Anterior cingulate cortex (tissue), 58 donors: ENCODE measurements at regions not wholly inside any gene's neighbourhood (a gene's known extent, or its start where the extent isn't known, plus 50 kb on each side); places are given as distances from the start of the nearest gene placed in this dataset.
"Not testable (repeated sequence)": the region's sequence is repeated elsewhere in the genome, so short reads cannot be mapped to it uniquely, and the experiment has no call there.

Experiments used
- DNase-seq, 58 donors: peaks; one replicate each; lab custom pipeline; 2025; lab: John Stamatoyannopoulos, UW

- no peak for DNase-seq
These were observed 240.7 kb upstream of the ARHGEF26 start for GRCh38 chr3:153880493-153880892.

GRCh38 chr3:153881201-153881600 lies 240.0 kb upstream of the ARHGEF26 start:
- no peak for DNase-seq

- DNase-seq, result no peak
These were observed 235.8 kb upstream of the ARHGEF26 start for GRCh38 chr3:153885359-153885758.

DNA sequence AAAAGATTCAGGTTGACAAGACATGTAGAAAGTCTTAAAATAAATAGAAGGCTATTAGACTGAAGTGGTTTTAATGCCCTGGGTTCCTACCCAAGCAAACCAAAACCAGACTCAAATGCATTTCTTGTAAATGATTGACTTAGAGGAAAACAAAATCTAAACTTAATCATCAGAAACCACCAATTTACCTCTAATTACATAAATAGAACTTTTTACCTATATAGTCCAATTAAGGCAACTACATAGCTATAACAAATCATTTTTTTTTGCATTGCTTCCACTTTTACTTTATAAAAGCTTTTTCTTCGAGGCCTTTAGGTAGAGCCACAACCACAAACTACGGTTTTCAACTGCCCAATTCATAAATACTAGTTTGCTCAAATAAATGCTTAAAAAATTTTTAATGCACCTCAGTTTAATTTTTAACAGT lies 231.3 kb upstream of the ARHGEF26 start:
- no peak for DNase-seq

DNA sequence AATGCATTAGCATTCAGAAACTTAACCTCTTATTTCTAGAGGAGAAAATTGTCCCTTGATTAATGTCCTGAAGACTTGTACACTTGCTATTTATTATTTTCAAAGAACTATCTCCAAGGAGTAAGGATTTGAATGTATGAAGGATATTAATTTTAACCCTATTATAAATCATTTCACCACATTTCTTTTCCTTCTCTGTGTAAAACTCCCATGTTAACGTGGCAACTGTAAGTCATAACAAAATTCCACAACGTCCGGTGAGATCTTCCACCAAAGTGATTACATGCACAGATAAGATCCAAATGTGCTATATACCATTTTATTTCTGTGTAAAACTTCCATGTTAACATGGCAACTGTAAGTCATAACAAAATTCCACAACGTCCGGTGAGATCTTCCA lies 229.1 kb upstream of the ARHGEF26 start:
- DNase-seq, result no peak

- DNase-seq, result no peak
These were observed 226.3 kb upstream of the ARHGEF26 start for GRCh38 chr3:153894857-153895256.

DNA sequence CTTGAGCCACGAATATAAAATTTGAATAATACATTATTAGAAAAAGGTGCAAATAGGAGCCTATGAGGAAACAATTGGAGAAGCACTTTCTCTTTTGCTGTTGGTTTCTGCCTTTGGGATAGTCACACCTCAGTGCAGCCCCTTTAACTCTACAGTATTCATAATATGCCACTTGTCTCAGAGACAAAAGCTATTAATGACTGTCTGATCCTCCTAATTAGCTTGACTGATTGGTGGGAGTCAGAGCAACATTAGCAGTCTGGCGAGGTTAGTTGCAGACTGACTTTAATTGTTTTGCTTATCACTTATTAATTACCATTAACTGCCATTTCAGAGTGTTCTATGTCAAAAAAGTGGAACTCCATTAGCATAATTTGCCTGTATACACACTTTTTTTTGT lies 225.0 kb upstream of the ARHGEF26 start:
- DNase-seq, result no peak

DNA sequence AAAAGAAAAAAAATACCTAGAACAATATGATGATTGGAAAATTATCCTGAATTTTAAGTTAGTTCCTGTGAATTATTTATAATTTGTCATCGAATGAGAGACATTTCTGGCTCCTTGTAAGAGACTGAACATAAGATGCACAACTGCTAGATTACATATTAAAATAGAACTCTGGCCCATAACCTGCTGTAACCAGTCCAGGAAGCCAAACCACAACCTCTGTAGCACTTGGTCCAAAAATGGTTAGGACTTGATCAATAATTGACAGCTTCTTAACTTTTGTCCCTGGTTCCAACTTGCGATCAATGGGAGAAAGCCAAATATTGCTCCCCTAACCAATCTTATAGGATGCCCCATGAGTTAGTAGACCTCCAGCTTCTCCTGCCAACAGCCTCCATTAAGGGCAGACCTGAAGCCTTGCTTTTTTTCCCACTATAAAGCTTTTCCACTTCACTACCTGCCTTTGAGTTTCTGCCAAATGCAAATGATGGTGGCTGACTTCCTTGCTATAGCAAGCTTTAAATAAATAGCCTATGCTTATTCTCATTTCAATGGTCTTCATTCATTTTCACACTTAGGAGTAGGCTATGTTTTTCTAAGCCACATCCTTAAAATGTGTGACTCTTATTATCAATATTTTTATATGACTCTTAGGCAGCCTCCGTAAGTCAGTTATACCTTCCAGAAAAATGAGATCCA lies 224.0 kb upstream of the ARHGEF26 start:
- no peak for DNase-seq

DNA sequence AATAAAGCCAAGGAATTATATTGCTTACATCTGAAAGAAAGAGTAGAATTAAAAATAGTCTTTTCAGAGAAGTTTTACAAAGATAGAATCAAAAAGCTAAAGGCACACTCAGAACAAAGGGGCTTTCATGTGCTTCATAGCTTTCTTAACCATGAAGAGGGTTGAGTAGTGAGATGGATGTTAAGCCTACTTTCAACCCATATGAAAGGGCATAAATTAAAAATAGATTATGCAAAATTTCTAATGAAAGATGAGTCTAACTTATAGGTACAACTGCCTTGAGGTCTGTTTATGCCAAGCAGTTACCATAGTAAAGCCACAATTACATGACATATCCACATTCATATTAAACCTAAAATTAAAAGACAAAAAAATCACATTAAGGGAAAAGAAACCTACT lies 223.3 kb upstream of the ARHGEF26 start:
- DNase-seq, result no peak

GRCh38 chr3:153901152-153901551 lies 220.0 kb upstream of the ARHGEF26 start:
- DNase-seq, result no peak

- DNase-seq, result no peak
These were observed 219.2 kb upstream of the ARHGEF26 start for GRCh38 chr3:153901991-153902390.

DNA sequence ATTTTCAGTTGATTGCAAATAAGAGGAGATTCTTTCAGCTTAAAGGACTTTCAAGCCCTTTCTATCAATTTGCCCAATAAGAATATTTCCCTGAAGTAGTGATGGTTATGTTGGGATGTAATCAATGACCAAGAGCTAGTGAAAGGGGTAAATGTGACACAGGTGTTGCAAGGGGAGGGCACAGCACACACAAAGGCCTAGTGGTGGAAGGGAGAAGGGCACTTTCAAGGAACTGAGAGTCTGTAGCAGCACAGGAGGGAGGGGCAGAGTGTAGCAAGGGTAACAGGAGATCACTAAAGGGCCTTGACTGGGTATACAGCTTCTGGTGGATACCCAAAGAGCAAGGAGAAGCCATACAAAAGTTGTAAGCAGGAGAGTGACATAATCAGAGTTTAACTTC lies 217.8 kb upstream of the ARHGEF26 start:
- no peak for DNase-seq

DNA sequence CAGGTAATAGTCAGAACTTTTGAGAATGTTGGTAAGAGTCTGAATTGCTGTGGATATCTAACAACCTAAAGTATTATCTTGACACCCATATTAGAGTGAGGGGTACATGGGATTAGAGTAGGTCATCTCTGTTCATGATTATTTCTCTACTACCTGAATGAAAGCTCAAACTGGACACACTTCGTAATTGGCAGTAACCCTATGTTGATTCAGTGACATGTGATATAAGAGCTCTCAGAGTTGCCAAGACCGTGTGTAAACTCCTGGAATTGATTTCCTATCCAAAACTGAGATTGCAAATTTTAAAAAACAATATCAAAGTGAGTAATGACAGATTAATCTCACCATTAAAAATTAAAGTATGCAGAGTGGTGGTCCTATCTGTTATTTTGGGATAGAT lies 214.8 kb upstream of the ARHGEF26 start:
- no peak for DNase-seq

- no peak for DNase-seq
These were observed 210.8 kb upstream of the ARHGEF26 start for GRCh38 chr3:153910387-153910786.

GRCh38 chr3:153911116-153911515 lies 210.1 kb upstream of the ARHGEF26 start:
- DNase-seq, result no peak

GRCh38 chr3:153919773-153920172 lies 201.4 kb upstream of the ARHGEF26 start:
- DNase-seq, result no peak

DNA sequence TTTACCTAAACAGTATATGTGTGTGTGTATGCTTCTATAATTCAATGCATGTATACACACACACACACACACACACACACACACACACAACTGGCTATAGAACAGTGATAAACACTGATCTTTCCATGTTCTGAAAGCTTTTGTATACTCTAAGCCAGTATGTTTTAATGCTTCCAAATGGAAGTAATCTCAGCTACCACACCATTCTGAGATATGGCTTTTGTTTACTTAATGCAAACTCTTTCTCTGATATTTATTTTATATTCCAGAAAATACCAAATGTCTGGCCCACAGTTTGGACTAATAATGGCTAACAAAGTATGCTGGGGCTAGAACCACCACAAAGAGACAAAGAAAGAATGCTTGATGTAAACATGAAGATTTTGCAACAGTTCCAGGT lies 199.4 kb upstream of the ARHGEF26 start:
- no peak for DNase-seq

- DNase-seq, result no peak
These were observed 195.2 kb upstream of the ARHGEF26 start for GRCh38 chr3:153925841-153926514.

DNA sequence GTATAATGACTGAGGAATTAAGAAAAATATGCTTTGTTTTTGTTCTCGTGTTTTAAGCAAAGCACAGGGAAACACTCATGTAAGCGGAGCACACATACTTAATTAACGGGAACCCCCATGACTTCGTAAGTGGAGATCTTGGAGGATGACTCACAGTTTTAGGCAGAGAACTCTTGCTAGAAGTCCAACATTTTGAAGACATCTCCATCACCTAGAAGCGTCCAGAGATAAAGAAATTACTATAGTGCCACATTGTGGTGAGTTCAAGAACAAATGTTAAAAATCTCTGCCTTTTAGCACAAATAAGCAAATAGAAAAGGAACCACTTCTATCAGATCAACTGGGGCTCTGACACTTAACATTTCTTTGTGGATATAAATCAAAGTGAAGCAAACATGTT lies 194.1 kb upstream of the ARHGEF26 start:
- peak in 2 of 58 donors; percentile 3 to 15 for DNase-seq

GRCh38 chr3:153928851-153929250 lies 192.3 kb upstream of the ARHGEF26 start:
- no peak for DNase-seq

DNA sequence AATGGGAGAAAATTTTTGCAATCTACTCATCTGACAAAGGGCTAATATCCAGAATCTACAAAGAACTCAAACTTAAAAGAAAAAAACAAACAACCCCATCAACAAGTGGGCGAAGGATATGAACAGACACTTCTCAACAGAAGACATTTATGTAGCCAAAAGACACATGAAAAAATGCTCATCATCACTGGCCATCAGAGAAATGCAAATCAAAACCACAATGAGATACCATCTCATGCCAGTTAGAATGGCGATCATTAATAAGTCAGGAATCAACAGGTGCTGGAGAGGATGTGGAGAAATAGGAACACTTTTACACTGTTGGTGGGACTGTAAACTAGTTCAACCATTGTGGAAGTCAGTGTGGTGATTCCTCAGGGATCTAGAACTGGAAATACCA lies 187.7 kb upstream of the ARHGEF26 start:
- DNase-seq, result not testable (repeated sequence)

DNA sequence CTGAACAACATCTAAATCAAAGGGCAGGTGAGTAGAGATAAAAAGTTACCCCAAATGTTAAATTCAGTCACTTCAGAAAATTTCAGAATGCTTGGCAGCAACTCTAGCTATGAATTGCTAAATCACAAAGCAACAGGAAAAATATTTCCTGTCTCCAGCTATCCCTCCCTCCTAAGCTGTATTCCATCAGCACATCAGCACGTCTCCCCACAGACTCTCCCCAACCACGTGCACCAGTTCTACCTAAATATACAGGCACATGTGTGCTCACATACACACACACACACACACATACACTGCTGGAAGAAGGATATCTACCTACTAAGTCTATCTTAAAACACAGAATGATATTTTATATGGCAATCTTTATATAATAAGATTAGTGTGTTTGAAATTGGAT lies 177.1 kb upstream of the ARHGEF26 start:
- no peak for DNase-seq
